HepG2 (cell line): ENCODE measurements at regions not wholly inside any gene's neighbourhood (a gene's known extent, or its start where the extent isn't known, plus 50 kb on each side); places are given as distances from the start of the nearest gene placed in this dataset.

Source experiments
- ATAC-seq: fragments of 200-7000 bp; cut with Tn5 transposase; 3 replicates; pipeline ENCODE4 v1.9.1; 2020; ENCODE audit warnings: mild to moderate bottlenecking, moderate library complexity
- BruUV-seq: library from RNA; stranded (reverse); fragments of 400-500 nt; replicated peaks from 2 replicates; lab custom pipeline; 2021; lab: Mats Ljungman, UMichigan
- CTCF ChIA-PET: fragments of 300-600 bp; formaldehyde crosslinking; extraction: SDS; loops from one replicate; lab custom pipeline; 2021; ENCODE audit warnings: low total read pairs, inconsistent platforms, low intra/inter-chr PET ratio; lab: Yijun Ruan, JAX
- POLR2A ChIA-PET: fragments of 350-600 bp; sonication (Branson Sonifier 250); formaldehyde crosslinking; loops from one replicate; lab custom pipeline; 2020; ENCODE audit warnings: antibody characterized with exemption, inconsistent platforms; lab: Yijun Ruan, JAX
- DNase-seq: peaks from one replicate; pipeline ENCODE4 v3.0.0-alpha.2; 2015; ENCODE audit warnings: low spot score
- FAIRE-seq: peaks from 3 replicates; lab custom pipeline; 2011; peaks lifted over from hg19 to GRCh38; lab: Jason Lieb, UNC
- H2AFZ ChIP-seq: one replicate; pipeline ENCODE4 v1.6.1; 2011; ENCODE audit warnings: low read length, inconsistent platforms
- H3K27ac ChIP-seq: fragments of 300-600 bp; 3 replicates; pipeline ENCODE4 v1.8.0; 2011; ENCODE audit warnings: mixed run types, mild to moderate bottlenecking, mixed read lengths, low read length, inconsistent platforms; ENCODE audit not compliant: insufficient read depth; ENCODE audit errors: extremely low read length
- H3K27me3 ChIP-seq, 2 experiments: fragments of 200-600 bp in 1 of 2; 2 replicates in 1 of 2; 3 replicates in 1 of 2; pipeline versions ENCODE4 v1.6.0 to v1.8.0; 2011; ENCODE audit warnings: low read length in 2 of 2, mild to moderate bottlenecking in 2 of 2, moderate library complexity in 2 of 2, inconsistent platforms in 1 of 2; ENCODE audit not compliant: insufficient read depth in 2 of 2, control insufficient read depth in 1 of 2
- H3K36me3 ChIP-seq, 2 experiments: fragments of 200-600 bp in 1 of 2; replicated peaks in 1 of 2; 2 replicates in 1 of 2; 3 replicates in 1 of 2; pipeline versions ENCODE4 v1.5.1 to v1.8.0; 2011; ENCODE audit warnings: low read length in 2 of 2, inconsistent platforms in 1 of 2; ENCODE audit not compliant: insufficient read depth in 2 of 2, control insufficient read depth in 1 of 2
- H3K4me1 ChIP-seq: 2 replicates; pipeline ENCODE4 v1.5.1; 2012; ENCODE audit warnings: low read length, inconsistent platforms; ENCODE audit not compliant: insufficient read depth
- H3K4me2 ChIP-seq: 2 replicates; pipeline ENCODE4 v1.6.0; 2011; ENCODE audit warnings: low read depth, low read length, inconsistent platforms
- H3K4me3 ChIP-seq, 3 experiments: fragments of 200-600 bp in 1 of 3; sonication (generic), shearing (Covaris generic) in 1 of 3; replicated peaks in 1 of 3; 2 replicates each; pipeline ENCODE4 v1.5.1; 2011 to 2016; ENCODE audit warnings: low read length in 3 of 3, inconsistent platforms in 2 of 3, low read depth in 2 of 3, mild to moderate bottlenecking in 2 of 3, control low read depth in 1 of 3, mixed read lengths in 1 of 3; ENCODE audit not compliant: insufficient read depth in 1 of 3
- H3K79me2 ChIP-seq: one replicate; pipeline ENCODE4 v1.6.1; 2011; ENCODE audit warnings: low read length, inconsistent platforms; ENCODE audit not compliant: insufficient read depth
- H3K9ac ChIP-seq: 2 replicates; pipeline ENCODE4 v1.6.0; 2011; ENCODE audit warnings: mild to moderate bottlenecking, low read depth, low read length, inconsistent platforms; ENCODE audit not compliant: insufficient read depth
- H3K9me3 ChIP-seq: 2 replicates; pipeline ENCODE4 v1.5.1; 2012; ENCODE audit warnings: mild to moderate bottlenecking, low read length
- H4K20me1 ChIP-seq: 2 replicates; pipeline ENCODE4 v1.6.0; 2011; ENCODE audit warnings: inconsistent platforms, mild to moderate bottlenecking, low read length, moderate library complexity; ENCODE audit not compliant: insufficient read depth
- HNRNPK ChIP-seq: fragments of 200-400 bp; formaldehyde crosslinking; IDR thresholded peaks from 2 replicates; pipeline ENCODE4 v1.6.1; 2018; ENCODE audit warnings: low read length, low read depth, moderate library complexity, mild to moderate bottlenecking; ENCODE audit not compliant: poor library complexity, severe bottlenecking
- KLF12 ChIP-seq: sonication (generic); formaldehyde crosslinking; IDR thresholded peaks from 2 replicates; pipeline ENCODE4 v1.4.0; 2020; ENCODE audit warnings: missing genetic modification reagents, borderline replicate concordance
- RFX1 ChIP-seq: fragments of 450-650 bp; IDR thresholded peaks from 2 replicates; pipeline ENCODE4 v1.6.1; 2017
- SPEN ChIP-seq: sonication (generic); formaldehyde crosslinking; IDR thresholded peaks from 2 replicates; pipeline ENCODE4 v1.5.1; 2020; ENCODE audit warnings: low read depth, mild to moderate bottlenecking, missing genetic modification reagents
- ZC3H4 ChIP-seq: sonication (generic); formaldehyde crosslinking; IDR thresholded peaks from 2 replicates; pipeline ENCODE4 v1.4.0; 2020; ENCODE audit warnings: missing genetic modification reagents, borderline replicate concordance
- WGBS: methylation state at CpG from one replicate; pipeline ENCODE4 v1.1.6; 2017; ENCODE audit warnings: low lambda C conversion rate; 5-methylcytosine and 5-hydroxymethylcytosine counted together
- in situ Hi-C: cut with HindIII; loops from 2 replicates; pipeline ENCODE4 v1.10.0; 2017; ENCODE audit warnings: low pct_unique_long_range_greater_than_20kb; ENCODE audit not compliant: extremely low pct_ligation_motif_present
- intact Hi-C: fragments of 100-400 bp; cut with micrococcal nuclease; formaldehyde crosslinking; loops from one replicate; pipeline ENCODE4 v1.10.0; 2022; ENCODE audit not compliant: unreplicated experiment
- TF ChIP-seq, protein P1 (sequence below), 2 experiments: sonication (generic) in 1 of 2; formaldehyde crosslinking in 1 of 2; IDR thresholded peaks; 2 replicates each; pipeline versions ENCODE4 v1.4.0 to v1.6.1; 2016 to 2020; ENCODE audit warnings: borderline replicate concordance in 1 of 2, low read depth in 1 of 2, mild to moderate bottlenecking in 1 of 2, missing genetic modification reagents in 1 of 2

DNA sequence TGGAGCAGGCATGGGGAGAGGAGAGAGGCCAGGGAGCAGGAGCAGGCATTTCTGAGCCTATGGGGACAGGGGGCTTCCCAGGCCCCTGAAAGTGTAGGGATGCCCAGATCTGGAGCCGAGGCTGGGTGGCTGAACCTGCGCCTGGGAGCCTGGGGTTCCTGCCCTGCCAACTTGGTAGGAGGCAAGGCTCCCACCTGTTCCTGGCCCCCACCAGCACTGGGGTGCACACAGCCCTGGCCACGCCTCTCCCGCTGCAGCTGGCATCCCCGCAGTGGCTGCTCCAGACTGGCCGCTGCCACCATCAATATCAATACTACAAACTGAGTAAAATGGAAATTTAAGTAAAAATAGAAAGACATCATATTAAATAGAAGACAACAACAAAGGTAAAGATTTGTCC lies 684.9 kb upstream of the MAP3K7 start:
- TF ChIP-seq HNRNPK = no peak
- DNase-seq = no peak
- WGBS = 36% methylated on average over 4 of the region's 6 CpGs
- Histone ChIP-seq H2AFZ (no peak overlapping the region), H3K4me3 (no peak overlapping the region), H3K4me1 (no peaks in the 10 kb centered on the region), H4K20me1 (no peaks in the 10 kb centered on the region), H3K79me2 (no peaks in the 10 kb centered on the region), H3K9ac (no peak overlapping the region), H3K4me2 (no peak overlapping the region), H3K9me3 (no peaks in the 10 kb centered on the region), H3K36me3 (no peaks in the 10 kb centered on the region), H3K27ac (no peak overlapping the region), H3K27me3 (no peaks in the 10 kb centered on the region)
- BruUV-seq = no TSS peak
- ATAC-seq = no peak
- in situ Hi-C loops = no loop called here
- no peak for FAIRE-seq
- ChIA-PET CTCF (no interaction called here), POLR2A (no interaction called here)
- intact Hi-C loops = no loop called here

DNA sequence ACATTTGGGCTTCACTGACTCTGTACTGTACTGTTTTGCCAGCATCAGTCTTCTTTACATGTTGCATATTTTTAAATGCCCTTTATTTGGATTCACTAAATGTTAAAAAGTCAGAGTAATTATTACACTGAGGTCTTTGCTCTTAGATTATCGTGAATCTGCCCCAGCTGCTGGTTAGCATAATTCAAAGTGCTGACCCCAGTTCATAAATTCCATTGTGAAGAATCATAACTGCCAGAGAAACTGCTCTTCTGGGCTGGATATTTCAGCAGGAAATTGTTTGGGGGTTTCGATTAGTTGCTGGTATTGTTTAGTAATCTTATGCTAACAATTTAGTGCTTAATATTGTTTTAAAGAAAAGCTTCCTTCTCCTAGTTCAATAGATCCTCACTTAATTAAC lies 682.1 kb upstream of the MAP3K7 start:
- no peak for ATAC-seq
- Histone ChIP-seq H3K27ac (no peak overlapping the region), H3K79me2 (no peaks in the 10 kb centered on the region), H3K36me3 (no peaks in the 10 kb centered on the region), H3K4me3 (no peak overlapping the region), H3K27me3 (no peaks in the 10 kb centered on the region), H4K20me1 (no peaks in the 10 kb centered on the region), H3K9me3 (no peaks in the 10 kb centered on the region), H2AFZ (no peak overlapping the region), H3K9ac (no peak overlapping the region), H3K4me1 (no peaks in the 10 kb centered on the region), H3K4me2 (no peak overlapping the region)
- DNase-seq = no peak
- TF ChIP-seq, protein P1, sequence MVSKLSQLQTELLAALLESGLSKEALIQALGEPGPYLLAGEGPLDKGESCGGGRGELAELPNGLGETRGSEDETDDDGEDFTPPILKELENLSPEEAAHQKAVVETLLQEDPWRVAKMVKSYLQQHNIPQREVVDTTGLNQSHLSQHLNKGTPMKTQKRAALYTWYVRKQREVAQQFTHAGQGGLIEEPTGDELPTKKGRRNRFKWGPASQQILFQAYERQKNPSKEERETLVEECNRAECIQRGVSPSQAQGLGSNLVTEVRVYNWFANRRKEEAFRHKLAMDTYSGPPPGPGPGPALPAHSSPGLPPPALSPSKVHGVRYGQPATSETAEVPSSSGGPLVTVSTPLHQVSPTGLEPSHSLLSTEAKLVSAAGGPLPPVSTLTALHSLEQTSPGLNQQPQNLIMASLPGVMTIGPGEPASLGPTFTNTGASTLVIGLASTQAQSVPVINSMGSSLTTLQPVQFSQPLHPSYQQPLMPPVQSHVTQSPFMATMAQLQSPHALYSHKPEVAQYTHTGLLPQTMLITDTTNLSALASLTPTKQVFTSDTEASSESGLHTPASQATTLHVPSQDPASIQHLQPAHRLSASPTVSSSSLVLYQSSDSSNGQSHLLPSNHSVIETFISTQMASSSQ (IDR thresholded peaks at IDR 0.05; ENCODE audit: low read depth) = no peak
- TF ChIP-seq, protein P1 (CRISPR knock-in tag; IDR thresholded peaks at IDR 0.05; ENCODE audit: borderline replicate concordance) = no peak
- TF ChIP-seq ZC3H4 (CRISPR knock-in tag) (no peak), SPEN (no peak), RFX1 (no peak), KLF12 (CRISPR knock-in tag) (no peak)
- WGBS = 0% methylated on average over 2 of the region's 2 CpGs
- no peak for FAIRE-seq
- no TSS peak for BruUV-seq
- POLR2A ChIA-PET = no interaction called here
- in situ Hi-C loops (no loop called here), intact Hi-C loops (no loop called here)
- CTCF ChIA-PET = no interaction called here
